Tibial nerve (tissue), 3 donors: ENCODE measurements at regions not wholly inside any gene's neighbourhood (a gene's known extent, or its start where the extent isn't known, plus 50 kb on each side); places are given as distances from the start of the nearest gene placed in this dataset.

Experiments
- CTCF ChIP-seq, 5 experiments: fragments of 200-600 bp in 3 of 5; fragments of 450-650 bp in 2 of 5; sonication (generic) in 3 of 5; IDR thresholded peaks; one replicate each; pipeline ENCODE4 v1.5.1; 2016 to 2019; ENCODE audit warnings: antibody characterized with exemption in 5 of 5, mild to moderate bottlenecking in 3 of 5, moderate library complexity in 2 of 5
- POLR2A ChIP-seq, 2 donors: fragments of 450-650 bp; IDR thresholded peaks; one replicate each; pipeline ENCODE4 v1.6.1; 2017; ENCODE audit warnings: antibody characterized with exemption in 2 of 2, mild to moderate bottlenecking in 2 of 2, moderate library complexity in 2 of 2

GRCh38 chr6:28764014-28764723, 159.6 kb downstream of the TRIM27 start:
- TF ChIP-seq POLR2A (IDR thresholded peaks at IDR 0.05) (no peak), CTCF (IDR thresholded peaks at IDR 0.05) (no peak)
